C4-2B (cell line): ENCODE measurements at regions not wholly inside any gene's neighbourhood (a gene's known extent, or its start where the extent isn't known, plus 50 kb on each side); places are given as distances from the start of the nearest gene placed in this dataset.

Experiments
- CTCF ChIP-seq: fragments of 450-650 bp; conservative IDR thresholded peaks from 2 replicates; pipeline ENCODE4 v1.5.1; 2017; ENCODE audit warnings: mild to moderate bottlenecking
- ZFX ChIP-seq: fragments of 450-650 bp; IDR thresholded peaks from 2 replicates; pipeline ENCODE4 v1.6.1; 2017

GRCh38 chr7:10070899-10071298, 902.8 kb upstream of the PHF14 start:
- TF ChIP-seq CTCF (no peak), ZFX (no peak)
